Activated naive CD4-positive, alpha-beta T cell treated with anti-CD3 and anti-CD28 coated beads, Interleukin-2, amount 10 ng/mL, durations not matched to agents 7 days and 5 days (primary cell): ENCODE measurements at regions not wholly inside any gene's neighbourhood (a gene's known extent, or its start where the extent isn't known, plus 50 kb on each side); places are given as distances from the start of the nearest gene placed in this dataset.

Experiments
- CTCF ChIA-PET: fragments of 350-600 bp; sonication (Branson Sonifier 250); formaldehyde crosslinking; loops from one replicate; lab custom pipeline; 2021; ENCODE audit warnings: antibody characterized with exemption; lab: Charles Lee
- DNase-seq: peaks from one replicate; pipeline ENCODE4 v3.0.0-alpha.2; 2020
- H3K27ac Mint-ChIP-seq: one replicate; pipeline ENCODE4 v1.8.0; 2021; ENCODE audit warnings: mild to moderate bottlenecking, moderate library complexity, mixed read lengths
- H3K27me3 Mint-ChIP-seq: one replicate; pipeline ENCODE4 v1.8.0; 2021; ENCODE audit warnings: mild to moderate bottlenecking, mixed read lengths
- H3K36me3 Mint-ChIP-seq: one replicate; pipeline ENCODE4 v1.8.0; 2021; ENCODE audit warnings: mixed read lengths
- H3K4me1 Mint-ChIP-seq: one replicate; pipeline ENCODE4 v1.8.0; 2021; ENCODE audit warnings: mixed read lengths
- H3K4me3 Mint-ChIP-seq: one replicate; pipeline ENCODE4 v1.8.0; 2021; ENCODE audit warnings: mild to moderate bottlenecking, moderate library complexity, mixed read lengths
- H3K9me3 Mint-ChIP-seq: one replicate; pipeline ENCODE4 v1.8.0; 2021; ENCODE audit warnings: mixed read lengths

DNA sequence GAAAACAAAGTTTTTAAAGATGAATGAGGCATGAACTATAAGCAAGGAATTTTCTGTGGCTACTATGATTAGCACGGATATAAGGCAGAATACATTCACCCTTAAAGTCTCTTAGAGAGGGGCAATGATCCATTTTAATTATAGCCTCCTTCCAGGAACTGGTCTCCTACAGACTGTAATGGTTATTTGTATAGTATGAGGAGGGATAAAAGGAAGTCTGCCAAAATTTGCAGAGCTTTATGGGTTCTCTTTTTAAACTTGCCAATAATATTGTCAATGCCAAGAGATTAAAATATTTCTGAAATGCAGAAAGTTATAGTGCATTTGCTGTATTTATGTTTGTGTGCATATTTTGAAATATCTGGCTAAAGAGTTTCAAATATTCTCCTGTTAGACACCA, 271.4 kb upstream of the LUZP2 start:
- no peak overlapping the region for H3K4me3 Mint-ChIP-seq
- H3K36me3 Mint-ChIP-seq: no peaks in the 10 kb centered on the region
- no peak for DNase-seq
- no peak overlapping the region for H3K27ac Mint-ChIP-seq
- CTCF ChIA-PET: no interaction called here
- H3K4me1 Mint-ChIP-seq: no peaks in the 10 kb centered on the region
- H3K27me3 Mint-ChIP-seq: no peaks in the 10 kb centered on the region
- peaks cover 19% of the 10 kb centered on the region for H3K9me3 Mint-ChIP-seq

DNA sequence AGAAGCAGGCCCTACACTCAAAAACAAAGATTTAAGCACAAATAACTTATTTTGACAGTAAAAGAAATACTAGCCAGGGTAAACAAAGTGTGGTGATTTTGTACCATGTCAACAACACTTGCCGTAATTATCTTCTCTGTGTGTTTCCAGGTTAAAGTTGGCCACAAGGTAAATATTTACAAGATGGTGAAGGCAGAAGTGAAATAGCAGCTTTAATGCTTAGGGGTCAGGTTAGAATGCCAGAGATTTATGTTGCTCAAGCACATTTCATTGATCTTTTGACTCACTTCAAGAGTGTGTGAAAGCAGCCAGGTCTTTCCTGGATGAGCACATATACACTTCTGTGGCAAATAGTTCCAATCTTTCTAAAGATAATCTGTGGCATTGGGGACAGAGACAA, 270.2 kb upstream of the LUZP2 start:
- no peaks in the 10 kb centered on the region for H3K36me3 Mint-ChIP-seq
- DNase-seq: no peak
- H3K9me3 Mint-ChIP-seq: peaks cover 14% of the 10 kb centered on the region
- no peaks in the 10 kb centered on the region for H3K4me1 Mint-ChIP-seq
- no peak overlapping the region for H3K27ac Mint-ChIP-seq
- CTCF ChIA-PET: no interaction called here
- no peak overlapping the region for H3K4me3 Mint-ChIP-seq
- H3K27me3 Mint-ChIP-seq: no peaks in the 10 kb centered on the region

DNA sequence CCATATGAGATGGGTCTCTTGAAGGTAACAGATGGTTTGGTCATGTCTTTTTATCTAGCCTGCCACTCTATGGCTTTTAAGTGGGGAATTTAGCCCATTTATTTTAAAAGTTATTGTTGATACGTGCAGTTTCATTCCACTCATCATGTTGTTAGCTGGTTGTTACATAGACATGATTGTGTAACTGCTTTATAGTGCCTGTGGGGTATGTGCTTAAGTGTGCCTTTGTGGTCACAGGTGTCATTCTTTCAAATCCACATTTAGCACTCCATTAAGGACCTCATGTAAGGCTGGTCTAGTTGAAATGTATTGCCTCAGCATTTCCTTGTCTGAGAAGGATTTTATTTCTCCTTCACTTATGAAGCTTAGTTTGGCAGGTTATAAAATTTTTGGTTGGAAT, 263.8 kb upstream of the LUZP2 start:
- Mint-ChIP-seq H3K27ac (no peak overlapping the region), H3K4me3 (no peak overlapping the region), H3K4me1 (no peaks in the 10 kb centered on the region), H3K9me3 (peaks cover 13% of the 10 kb centered on the region), H3K36me3 (no peaks in the 10 kb centered on the region), H3K27me3 (no peaks in the 10 kb centered on the region)
- CTCF ChIA-PET: no interaction called here
- no peak for DNase-seq

DNA sequence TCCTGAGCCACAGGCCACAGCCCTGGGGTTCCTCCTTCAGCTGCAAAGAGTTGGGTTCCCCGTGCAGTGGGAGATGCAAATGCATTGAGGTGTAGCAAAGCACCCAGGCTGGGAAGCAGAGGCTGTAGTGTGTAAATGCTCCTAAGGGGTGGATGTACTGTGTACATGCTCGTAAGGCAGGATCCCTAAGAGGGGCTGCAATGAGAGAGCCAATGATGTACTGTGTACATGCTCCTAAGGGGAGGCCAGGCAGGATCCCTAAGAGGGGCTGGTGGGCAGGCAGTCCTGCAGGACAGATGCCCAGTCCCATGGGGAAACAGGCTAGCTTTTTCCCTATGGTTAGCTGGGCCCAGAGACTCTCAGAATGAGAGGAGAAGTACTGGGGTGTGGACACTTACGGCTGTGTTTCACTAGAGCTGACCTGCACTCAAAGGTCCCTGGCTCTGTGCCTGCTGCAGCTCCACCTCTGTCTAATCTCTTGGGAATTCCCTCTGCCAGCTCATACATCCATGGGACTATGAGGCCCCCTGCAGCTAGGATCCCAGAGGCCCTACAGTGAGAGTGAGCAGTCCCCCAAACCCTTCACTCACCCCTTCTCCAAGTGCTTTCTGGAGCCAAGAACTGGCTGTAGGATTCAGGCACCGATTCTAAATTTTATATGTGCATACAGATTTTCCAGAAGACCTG, 261.9 kb upstream of the LUZP2 start:
- Mint-ChIP-seq H3K36me3 (no peaks in the 10 kb centered on the region), H3K9me3 (peaks cover 5% of the 10 kb centered on the region), H3K4me1 (no peaks in the 10 kb centered on the region), H3K4me3 (no peak overlapping the region), H3K27me3 (no peaks in the 10 kb centered on the region), H3K27ac (no peak overlapping the region)
- DNase-seq: no peak
- CTCF ChIA-PET: no interaction called here

DNA sequence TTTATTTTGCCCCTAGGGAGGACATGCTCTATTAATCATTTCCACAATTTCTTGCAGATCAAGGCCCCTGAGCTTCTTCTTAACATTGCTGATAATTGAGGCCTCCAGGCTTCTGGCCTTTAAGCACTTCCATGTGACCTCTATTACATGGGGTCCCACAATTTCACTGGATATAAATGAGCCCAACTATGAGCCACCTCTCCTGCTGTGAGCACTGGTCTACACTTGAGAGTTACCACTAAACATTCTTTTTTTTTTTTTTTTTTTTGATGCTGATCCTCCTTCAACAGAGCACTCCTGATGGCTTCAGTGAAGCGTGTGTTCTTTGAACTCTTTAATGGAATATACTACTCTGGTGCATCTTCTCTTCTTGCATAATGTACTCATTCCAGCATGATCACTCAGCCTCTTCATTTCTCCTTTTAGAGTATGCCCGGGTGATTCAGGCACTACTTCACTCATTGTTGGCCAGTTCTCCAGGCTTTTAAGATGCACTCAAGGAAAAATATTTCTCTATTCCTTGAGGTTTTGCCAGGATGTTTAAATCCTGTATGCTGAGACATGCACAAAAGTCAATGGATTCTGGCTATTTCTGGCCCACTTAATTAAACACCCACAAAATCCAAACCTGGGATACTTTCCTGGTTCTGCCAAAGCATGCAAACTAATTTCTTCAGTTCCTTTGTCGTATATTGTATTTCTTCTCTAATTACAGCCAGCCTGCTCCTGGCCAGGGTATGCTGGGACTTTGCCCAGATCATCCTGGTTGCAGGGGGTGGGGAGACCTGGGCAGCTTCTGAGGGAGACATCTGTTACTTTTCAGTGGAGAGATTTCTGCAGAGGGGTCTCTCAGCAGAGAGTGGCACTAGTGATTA, 257.8 kb upstream of the LUZP2 start:
- H3K27ac Mint-ChIP-seq: no peak overlapping the region
- H3K4me1 Mint-ChIP-seq: no peaks in the 10 kb centered on the region
- H3K9me3 Mint-ChIP-seq: peaks cover 6% of the 10 kb centered on the region
- no peak overlapping the region for H3K4me3 Mint-ChIP-seq
- no peaks in the 10 kb centered on the region for H3K27me3 Mint-ChIP-seq
- CTCF ChIA-PET: no interaction called here
- H3K36me3 Mint-ChIP-seq: no peaks in the 10 kb centered on the region
- DNase-seq: no peak

DNA sequence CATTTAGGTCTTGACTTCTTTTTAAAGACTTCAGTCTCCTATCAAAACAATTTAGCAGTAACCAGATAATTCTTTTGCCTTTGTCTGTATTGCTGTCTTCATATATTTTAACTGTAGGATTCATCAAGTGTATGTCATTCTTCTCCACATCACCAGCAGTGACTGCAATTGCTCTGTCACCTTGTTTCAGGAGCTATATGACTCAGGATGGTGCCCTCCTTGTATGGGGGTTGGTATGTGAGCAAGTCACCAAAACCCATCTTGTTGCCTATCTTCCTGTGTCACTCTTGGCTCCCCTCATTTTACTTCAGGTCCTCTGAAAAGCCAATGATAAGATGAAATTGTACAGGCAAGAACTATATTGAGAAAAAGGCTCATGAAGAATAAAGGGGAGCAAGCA, 256.9 kb upstream of the LUZP2 start:
- CTCF ChIA-PET: no interaction called here
- Mint-ChIP-seq H3K4me3 (no peak overlapping the region), H3K27ac (no peak overlapping the region), H3K4me1 (no peaks in the 10 kb centered on the region), H3K27me3 (no peaks in the 10 kb centered on the region), H3K9me3 (peaks cover 6% of the 10 kb centered on the region), H3K36me3 (no peaks in the 10 kb centered on the region)
- no peak for DNase-seq

DNA sequence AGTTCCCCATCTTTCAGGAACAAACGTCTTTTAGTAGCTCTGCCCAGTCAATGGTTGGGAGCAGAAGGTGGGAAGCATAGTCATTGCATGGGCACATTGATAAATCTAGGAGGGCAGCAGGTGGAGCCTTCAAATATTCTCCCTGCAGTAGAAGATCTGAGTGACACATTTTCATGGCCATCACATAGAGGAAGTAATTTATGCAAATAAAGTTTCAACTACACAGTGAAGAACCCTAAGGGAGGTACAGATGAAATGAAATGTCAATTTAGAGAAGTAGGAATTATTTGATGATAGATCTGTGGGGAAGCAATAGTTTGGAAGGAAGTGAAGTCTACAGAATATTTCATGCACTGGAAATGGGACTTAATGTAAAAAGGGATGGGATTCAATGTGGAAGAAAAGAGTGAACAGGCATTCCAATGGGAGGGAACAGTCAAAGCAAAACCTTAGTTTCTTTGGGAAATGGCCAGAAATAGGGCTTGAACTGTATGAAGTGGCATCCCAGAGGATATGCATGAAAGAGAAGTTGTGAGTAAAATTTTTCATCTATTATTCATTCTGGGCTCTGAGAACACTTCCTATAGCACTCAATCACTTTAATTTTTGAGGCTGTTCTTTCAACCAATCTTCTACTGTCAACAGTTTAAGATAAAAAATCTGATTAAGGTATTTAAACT, 256.2 kb upstream of the LUZP2 start:
- H3K4me1 Mint-ChIP-seq: no peaks in the 10 kb centered on the region
- no peaks in the 10 kb centered on the region for H3K27me3 Mint-ChIP-seq
- no peak for DNase-seq
- no peak overlapping the region for H3K27ac Mint-ChIP-seq
- no peak overlapping the region for H3K4me3 Mint-ChIP-seq
- CTCF ChIA-PET: no interaction called here
- H3K9me3 Mint-ChIP-seq: peaks cover 9% of the 10 kb centered on the region
- no peaks in the 10 kb centered on the region for H3K36me3 Mint-ChIP-seq

DNA sequence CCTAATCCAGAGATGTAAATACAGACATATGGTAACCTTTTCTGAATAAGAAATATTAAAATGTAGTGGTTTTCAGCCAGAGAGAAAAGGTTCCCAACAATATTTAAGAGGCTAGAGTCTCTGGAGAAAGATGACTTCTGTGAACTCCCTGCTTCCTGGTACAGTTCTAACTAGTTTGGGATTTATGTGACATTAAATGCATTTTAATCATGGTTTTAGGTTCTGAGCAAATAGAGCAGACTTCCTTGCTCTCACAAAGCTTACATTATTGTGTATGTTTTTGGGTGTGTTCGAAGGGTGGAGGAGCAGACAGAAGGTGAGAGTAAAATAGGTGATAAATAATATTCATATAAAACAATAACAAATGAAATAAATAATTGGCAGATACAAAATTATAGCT, 250.1 kb upstream of the LUZP2 start:
- Mint-ChIP-seq H3K4me3 (no peak overlapping the region), H3K4me1 (no peaks in the 10 kb centered on the region), H3K9me3 (peaks cover 6% of the 10 kb centered on the region), H3K27me3 (no peaks in the 10 kb centered on the region), H3K27ac (no peak overlapping the region), H3K36me3 (no peaks in the 10 kb centered on the region)
- DNase-seq: no peak
- CTCF ChIA-PET: no interaction called here

DNA sequence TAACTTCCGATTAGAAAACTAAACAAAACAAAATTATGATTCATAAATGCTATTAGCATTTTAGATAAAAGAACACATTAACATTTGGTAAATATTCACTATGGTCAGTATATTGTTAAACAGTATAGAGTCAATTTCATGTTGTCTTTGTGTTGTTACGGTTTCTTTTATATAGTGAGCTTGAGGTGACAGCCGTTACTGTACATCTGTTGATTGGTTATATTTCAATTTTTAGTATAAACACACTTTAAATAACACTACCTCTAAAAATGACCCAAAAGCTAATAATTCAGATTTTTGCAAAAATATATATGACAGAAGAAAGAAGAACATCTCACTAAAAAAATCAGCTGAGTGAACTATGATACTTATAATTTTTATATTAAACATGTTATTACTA, 249.0 kb upstream of the LUZP2 start:
- CTCF ChIA-PET: no interaction called here
- DNase-seq: no peak

DNA sequence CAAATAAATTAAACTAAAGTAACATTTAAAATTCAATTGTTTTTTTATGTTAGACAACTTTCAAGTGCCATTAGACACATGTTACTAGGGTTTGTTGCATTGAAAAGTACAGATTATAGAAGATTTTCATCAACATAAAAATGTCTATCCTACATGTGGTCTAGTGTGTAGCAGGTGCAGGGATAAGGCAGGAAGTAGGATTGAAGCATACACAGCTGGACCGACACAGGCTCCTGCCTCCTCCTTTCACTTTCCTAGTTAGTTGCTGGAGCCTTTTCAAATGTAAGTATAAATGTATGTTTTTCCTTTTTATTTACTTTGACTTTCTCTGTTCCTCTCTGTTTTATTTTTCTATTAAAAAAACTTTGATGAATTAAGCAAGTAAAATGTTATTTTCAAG, 246.9 kb upstream of the LUZP2 start:
- Mint-ChIP-seq H3K27me3 (no peaks in the 10 kb centered on the region), H3K9me3 (peaks cover 5% of the 10 kb centered on the region), H3K36me3 (no peaks in the 10 kb centered on the region), H3K4me3 (no peak overlapping the region), H3K4me1 (no peaks in the 10 kb centered on the region), H3K27ac (no peak overlapping the region)
- CTCF ChIA-PET: no interaction called here
- DNase-seq: no peak

More for the DNA sequence above, 249.0 kb upstream of the LUZP2 start:
- H3K4me3 Mint-ChIP-seq: no peak overlapping the region
- no peaks in the 10 kb centered on the region for H3K36me3 Mint-ChIP-seq
- H3K27ac Mint-ChIP-seq: no peak overlapping the region
- H3K9me3 Mint-ChIP-seq: peaks cover 8% of the 10 kb centered on the region
- H3K4me1 Mint-ChIP-seq: no peaks in the 10 kb centered on the region
- no peaks in the 10 kb centered on the region for H3K27me3 Mint-ChIP-seq

DNA sequence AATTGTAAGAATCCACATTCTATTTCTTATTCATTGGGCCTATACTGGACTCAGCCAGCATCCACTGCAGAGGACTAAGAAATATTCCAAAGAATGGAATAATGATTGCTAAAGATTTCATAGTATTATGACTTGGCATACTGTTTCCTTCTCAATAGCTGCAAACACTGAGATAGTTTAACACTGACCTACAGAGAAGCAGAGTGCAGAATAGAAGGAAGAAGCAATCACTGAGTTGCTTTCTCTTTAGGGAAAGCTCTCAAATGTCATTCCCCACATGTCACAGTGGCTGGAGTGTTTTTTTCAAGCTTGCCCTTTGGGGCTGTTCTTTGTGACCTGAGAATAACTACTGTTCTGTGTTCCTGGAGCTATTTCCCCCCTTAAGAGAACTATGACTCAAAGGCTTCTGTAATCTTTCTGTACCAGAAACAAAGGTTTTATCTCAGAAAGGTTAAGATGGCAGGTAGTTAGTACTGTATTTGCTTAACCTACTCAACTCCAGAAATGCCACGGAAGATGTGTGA, 243.6 kb upstream of the LUZP2 start:
- H3K4me3 Mint-ChIP-seq: no peak overlapping the region
- CTCF ChIA-PET: no interaction called here
- H3K4me1 Mint-ChIP-seq: no peaks in the 10 kb centered on the region
- DNase-seq: no peak
- H3K36me3 Mint-ChIP-seq: no peaks in the 10 kb centered on the region
- H3K9me3 Mint-ChIP-seq: peaks cover 3% of the 10 kb centered on the region
- H3K27me3 Mint-ChIP-seq: no peaks in the 10 kb centered on the region
- H3K27ac Mint-ChIP-seq: no peak overlapping the region

DNA sequence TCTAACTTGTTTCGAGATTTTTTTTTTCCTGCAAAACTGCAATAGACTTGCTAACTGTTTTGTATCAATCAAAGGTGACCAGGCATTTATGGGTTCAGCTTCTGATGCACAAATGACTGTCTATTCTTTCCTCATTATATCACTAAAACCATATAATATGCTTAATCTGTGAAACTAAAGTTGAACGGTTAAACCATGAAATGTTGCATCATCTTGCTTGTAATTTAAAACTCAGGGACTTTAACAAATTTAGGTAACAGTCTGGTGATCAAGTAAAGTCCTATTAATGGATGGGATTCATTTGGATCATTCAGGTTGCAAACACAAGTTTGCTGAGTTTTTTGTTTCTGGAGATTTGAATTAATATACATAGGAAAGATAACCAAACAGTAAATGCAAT, 232.0 kb upstream of the LUZP2 start:
- no peak for DNase-seq
- Mint-ChIP-seq H3K4me1 (no peaks in the 10 kb centered on the region), H3K27me3 (no peaks in the 10 kb centered on the region), H3K27ac (no peak overlapping the region), H3K36me3 (no peaks in the 10 kb centered on the region), H3K4me3 (no peak overlapping the region), H3K9me3 (peaks cover 10% of the 10 kb centered on the region)
- CTCF ChIA-PET: no interaction called here

DNA sequence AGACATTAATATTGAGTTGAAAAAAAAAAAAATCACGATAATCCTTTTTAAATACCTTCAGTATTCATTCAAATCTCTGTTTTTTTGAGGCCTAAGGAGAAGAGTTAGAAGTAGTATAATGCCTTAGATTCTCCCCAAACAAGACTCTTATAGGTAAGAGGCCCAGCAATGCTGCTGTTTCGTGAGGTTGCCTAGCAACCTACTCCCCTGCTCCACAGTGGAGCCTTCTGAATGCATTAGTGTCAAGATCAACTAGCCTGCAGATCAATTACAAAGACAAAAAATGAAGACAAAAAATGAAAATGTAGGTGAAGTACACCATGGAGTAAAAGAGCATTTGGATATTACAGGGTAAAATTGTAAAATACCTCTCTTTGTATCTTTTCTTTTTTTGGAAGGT, 229.8 kb upstream of the LUZP2 start:
- no peaks in the 10 kb centered on the region for H3K27me3 Mint-ChIP-seq
- H3K36me3 Mint-ChIP-seq: no peaks in the 10 kb centered on the region
- H3K9me3 Mint-ChIP-seq: peaks cover 11% of the 10 kb centered on the region
- no peak overlapping the region for H3K4me3 Mint-ChIP-seq
- H3K27ac Mint-ChIP-seq: no peak overlapping the region
- CTCF ChIA-PET: no interaction called here
- no peaks in the 10 kb centered on the region for H3K4me1 Mint-ChIP-seq
- no peak for DNase-seq

DNA sequence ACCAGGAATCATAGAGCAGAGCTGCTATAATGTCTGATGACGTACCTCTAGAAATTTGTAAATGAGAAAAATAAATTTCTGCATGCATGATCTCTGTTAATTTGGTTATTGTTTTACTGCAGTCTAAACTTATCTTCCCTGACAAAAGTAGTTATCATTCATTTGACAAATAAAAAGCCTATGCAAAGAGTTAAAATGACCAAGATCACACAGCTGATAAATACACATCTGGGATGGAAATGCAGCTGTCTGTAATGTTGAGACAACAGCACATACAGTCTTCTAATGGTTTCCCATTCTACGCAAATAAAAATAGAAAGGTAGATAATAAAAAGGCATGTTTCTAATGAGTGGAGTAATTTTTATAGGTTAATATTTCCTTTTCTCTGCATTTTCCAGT, 225.1 kb upstream of the LUZP2 start:
- DNase-seq: no peak
- Mint-ChIP-seq H3K27ac (no peak overlapping the region), H3K9me3 (peaks cover 23% of the 10 kb centered on the region), H3K36me3 (no peaks in the 10 kb centered on the region), H3K4me3 (no peak overlapping the region), H3K27me3 (no peaks in the 10 kb centered on the region), H3K4me1 (no peaks in the 10 kb centered on the region)
- CTCF ChIA-PET: no interaction called here
